ENCODE measurements at regions not wholly inside any gene's neighbourhood (a gene's known extent, or its start where the extent isn't known, plus 50 kb on each side); places are given as distances from the start of the nearest gene placed in this dataset.
A peak's percentile ranks its signal among the peaks of the same experiment; 100 is the strongest.

DNA sequence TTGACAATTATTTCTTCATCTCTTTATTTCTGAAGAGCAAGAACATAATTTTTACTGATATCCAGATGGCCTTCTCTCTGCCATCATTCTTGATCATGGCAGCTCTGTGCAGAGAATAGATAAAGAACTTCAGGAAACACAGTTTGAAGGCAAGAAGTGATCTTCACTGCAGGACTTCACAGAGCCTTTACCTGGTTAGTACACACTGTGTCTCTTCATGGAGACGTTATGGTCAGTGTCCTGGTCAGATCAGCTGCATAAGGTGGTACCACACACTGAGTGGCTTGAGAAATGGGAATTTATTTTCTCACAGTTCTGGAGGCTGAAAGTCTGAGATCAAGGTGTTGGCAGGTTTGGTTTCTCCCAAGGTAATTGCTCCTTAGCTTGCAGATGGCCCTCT lies 129.5 kb downstream of the UTP18 start:
- no peak for DNase-seq

DNA sequence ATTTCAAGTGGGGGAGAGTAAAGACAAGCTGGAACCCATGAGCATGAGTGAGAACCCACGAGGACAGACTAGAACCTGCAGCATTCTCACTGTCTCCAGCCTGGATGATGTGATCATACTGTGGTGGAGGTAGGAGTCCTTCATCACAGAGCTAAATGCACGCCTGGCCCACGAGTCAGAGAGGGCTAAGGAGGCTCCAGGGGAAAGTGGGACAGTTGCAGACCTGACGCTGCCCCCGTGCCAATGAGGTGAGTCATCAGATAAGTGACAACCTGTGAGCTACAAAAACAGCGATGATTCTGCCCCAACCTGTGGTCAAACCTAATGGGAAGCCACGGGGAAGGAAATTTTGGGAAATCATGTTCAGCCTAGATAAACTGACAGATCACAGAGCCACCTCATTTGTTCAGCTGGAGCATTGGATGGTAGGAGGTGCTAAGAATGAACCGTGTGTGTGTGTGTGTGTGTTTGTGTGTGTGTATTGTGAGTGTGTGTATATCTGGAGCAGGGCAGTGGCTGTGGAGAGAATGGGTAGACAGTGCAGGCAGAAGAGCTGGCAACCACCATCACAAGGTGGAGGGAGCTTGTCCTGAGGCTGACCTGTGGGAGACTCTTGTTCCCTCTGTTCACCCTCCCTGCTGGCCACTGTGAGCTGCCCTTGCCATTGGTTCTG lies 131.8 kb downstream of the UTP18 start:
- no peak for DNase-seq

DNA sequence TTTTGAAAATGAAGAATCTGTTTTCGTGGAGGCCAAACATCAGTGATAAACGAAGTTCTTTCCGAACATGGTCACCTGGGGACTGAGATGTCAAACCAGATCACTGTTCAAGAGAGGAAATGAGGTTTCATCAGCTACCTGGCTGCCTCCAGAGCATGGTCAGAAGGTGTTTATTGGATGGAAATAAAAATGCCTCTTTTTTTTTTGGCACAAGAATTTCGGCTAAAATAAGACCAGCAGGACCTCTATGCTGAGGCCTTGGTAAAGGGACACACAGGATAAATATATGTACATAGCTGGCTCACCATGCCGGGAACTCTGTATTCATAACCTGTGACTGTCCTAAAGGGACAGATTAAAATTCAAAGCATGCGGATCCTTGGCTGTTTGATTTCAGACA lies 135.3 kb downstream of the UTP18 start:
- no peak for DNase-seq

DNA sequence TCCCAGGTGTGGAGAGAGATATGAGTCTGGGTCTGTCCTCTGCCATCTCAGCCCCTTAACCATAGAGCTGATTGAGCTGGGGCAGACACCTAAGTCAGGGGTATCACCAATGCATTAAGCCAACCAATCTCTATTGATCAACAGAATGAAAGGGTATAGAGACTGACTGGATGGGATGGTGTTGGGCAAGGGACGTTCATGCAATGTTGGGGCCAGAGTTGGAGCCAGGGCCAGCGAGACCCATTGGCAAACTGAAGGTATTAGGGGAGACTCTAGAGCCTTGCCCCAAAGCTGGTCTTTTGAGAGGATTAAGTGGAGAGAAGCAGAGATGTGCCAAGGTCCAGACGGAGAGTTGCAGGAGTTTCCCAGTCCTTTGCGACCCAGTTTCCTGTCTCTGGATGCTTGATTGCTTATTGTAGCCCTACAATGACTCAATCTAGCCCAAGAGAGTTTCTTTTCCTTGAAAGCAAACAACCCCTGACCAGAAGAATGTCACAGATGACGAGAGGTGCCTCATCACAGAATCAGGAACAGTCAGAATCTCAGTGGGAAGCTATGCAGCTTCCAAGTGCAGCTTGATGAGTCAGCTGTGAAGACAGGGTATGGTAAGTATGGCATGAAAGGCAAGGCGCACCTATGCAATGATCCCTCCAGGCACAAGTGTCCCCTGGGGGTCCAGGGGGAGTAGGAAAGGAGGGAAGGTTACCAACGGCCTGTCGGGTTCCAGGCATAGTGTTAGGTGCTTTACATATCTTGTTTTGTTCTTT lies 137.2 kb downstream of the UTP18 start:
- no peak for DNase-seq

DNA sequence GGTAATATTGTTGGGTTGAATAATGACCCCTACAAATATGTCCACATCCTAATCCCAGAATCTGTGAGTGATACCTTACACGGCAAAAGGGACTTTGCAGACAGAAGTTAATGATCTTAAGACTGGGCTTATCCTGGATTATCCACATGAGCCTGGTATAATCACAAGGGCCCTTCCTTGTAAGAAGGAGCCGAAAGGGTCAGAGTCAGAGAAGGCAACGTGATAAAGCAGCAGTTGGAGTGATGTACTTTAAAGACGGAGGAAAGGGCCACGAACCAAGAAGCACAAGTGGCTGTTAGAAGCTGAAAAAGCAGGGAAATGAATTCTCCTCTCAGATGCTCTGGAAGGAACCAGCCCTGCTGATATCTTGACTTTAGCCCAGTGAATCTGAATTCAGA lies 137.8 kb downstream of the UTP18 start:
- DNase-seq, result no peak

GRCh38 chr17:51398687-51399086 lies 138.3 kb downstream of the UTP18 start:
- DNase-seq, result no peak

GRCh38 chr17:51401279-51401678 lies 140.9 kb downstream of the UTP18 start:
- no peak for DNase-seq

DNA sequence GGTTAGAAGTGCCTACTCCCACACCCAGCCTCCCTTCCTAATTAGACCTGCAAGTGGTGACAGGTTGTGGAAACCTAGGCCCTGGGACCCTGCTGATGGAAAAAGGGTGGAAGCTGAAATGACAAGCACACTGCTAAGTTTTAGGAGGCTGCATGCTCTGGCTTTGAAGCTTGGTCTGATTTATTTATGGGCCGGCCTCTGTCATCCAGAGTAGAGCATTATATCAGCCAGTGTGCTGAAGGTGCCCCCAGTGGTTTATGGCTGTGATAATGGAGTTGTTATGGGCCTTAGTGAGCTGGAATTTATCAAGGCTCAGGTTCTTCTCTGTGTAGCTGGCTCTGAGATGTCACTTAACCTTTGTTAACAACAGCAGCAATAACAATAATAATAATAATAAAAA lies 142.6 kb downstream of the UTP18 start:
- no peak for DNase-seq

GRCh38 chr17:51407576-51407975 lies 147.2 kb downstream of the UTP18 start:
- no peak for DNase-seq

DNA sequence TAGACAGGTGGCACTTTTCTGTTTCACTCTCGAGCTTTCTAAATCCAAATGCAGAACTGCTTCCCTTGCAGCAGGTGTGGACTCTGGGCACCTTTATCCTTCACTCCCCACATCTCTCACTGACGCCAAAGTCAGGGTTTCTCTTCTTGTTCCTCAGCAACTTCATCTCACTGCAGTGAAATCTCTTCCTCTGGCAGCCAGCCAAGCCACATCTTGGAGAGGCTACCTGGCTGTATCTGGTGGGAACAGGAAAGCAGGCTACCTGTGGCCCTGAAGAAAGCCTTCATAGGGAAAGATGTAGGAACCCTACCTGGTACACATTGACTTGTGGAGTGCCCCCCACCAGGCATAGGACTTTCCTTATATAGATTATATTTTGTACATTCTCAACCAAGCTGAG lies 159.1 kb downstream of the UTP18 start:
- DNase-seq, result peak; percentile 59

DNA sequence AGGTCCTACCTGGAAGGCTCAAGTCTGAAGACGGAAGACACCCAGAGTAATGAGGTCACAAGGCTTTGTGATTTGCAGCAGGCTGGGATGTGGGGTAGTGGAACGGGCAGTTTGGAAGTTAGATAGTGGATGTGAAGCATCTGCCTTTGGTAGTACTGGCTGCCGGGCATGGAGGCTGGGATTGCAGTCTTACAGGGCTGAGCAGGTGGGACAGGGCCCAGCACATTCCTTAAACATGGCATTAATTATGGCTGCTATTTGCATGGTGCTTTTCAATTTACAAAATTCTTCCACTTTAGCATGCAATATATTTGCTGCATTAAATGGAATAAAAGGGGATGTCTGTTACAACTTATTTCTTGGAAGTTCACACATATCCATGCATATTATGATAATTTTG lies 161.2 kb downstream of the UTP18 start:
- no peak for DNase-seq

GRCh38 chr17:51422634-51423033 lies 162.3 kb downstream of the UTP18 start:
- DNase-seq, result no peak

DNA sequence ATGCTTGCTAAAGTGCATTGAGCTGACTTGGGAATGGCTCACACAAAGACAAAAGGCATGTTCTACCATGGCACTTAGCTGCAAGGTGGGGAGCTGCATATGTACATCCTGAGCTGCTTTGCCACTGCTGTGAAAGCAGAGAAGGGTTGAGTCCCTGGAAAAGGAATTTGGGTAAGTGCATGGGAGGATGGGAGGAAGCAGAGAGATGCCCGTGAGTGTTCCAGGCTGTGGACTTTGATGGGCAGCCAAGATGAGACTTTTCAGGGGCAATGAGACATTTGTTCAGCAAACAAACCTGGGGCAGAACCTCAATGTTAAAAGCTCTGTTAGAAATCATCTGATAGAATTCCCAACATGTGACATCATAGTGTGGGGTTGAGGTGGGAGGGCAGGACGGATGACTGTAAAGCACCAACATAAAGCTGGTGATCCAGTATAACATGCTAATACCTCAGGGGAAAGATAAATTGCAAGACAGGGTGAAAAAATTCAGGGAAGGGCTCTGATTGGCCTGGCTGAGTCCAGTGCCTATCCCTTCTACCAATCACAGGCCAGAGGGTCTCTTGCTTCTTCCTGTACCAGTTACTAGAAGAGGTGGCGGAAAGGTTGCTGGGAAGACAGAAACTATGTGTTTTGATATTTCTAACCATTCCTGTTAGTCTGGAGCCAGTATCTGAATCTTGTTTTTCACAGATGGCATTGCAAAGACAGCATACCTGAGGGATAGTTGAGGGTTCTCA lies 163.2 kb downstream of the UTP18 start:
- no peak for DNase-seq

GRCh38 chr17:51425773-51426172 lies 165.4 kb downstream of the UTP18 start:
- no peak for DNase-seq

GRCh38 chr17:51427323-51427811 lies 167.0 kb downstream of the UTP18 start:
- DNase-seq, result peak; percentile 36

DNA sequence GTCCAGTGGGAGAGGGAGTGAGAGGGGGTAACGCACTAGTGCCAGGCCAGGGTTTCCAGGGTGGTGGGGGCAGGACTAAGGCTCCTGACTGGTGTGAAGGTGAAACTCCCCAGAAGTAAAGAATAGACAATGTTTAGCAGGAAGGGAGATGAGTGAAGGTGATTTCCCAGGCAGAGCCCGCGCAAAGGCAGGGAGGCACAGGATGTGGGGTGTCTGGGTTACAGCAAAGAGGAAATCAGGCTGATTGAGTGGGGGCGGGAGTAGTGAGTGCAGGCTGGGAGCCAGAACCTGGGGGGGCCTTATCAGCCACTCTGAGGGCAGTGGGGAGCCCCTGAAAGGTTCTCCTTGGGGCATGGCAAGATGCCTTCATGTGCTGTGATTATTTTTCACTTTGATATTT lies 167.5 kb downstream of the UTP18 start:
- peak; percentile 81 for DNase-seq

GRCh38 chr17:51428668-51429495 lies 168.5 kb downstream of the UTP18 start:
- peak; percentile 34 for DNase-seq

- peak; percentile 33 for DNase-seq
Observed at GRCh38 chr17:51429938-51430337, 169.6 kb downstream of the UTP18 start.

GRCh38 chr17:51430591-51430990 lies 170.2 kb downstream of the UTP18 start:
- peak; percentile 45 for DNase-seq

GRCh38 chr17:51434434-51435170 lies 174.3 kb downstream of the UTP18 start:
- no peak for DNase-seq

- DNase-seq, result peak; percentile 36
Observed at GRCh38 chr17:51435171-51435552, 174.8 kb downstream of the UTP18 start.

GRCh38 chr17:51435641-51436091 lies 175.3 kb downstream of the UTP18 start:
- DNase-seq, result peak; percentile 66
